Heart left ventricle (tissue), 13 donors: ENCODE measurements at regions not wholly inside any gene's neighbourhood (a gene's known extent, or its start where the extent isn't known, plus 50 kb on each side); places are given as distances from the start of the nearest gene placed in this dataset.

ENCODE experiments used
- POLR2A ChIP-seq, 2 donors: fragments of 450-650 bp; IDR thresholded peaks; one replicate each; pipeline ENCODE4 v1.6.1; 2017; ENCODE audit warnings: antibody characterized with exemption in 2 of 2, mild to moderate bottlenecking in 2 of 2, moderate library complexity in 2 of 2
- TF ChIP-seq, protein P1 (sequence below), 12 donors: fragments of 200-600 bp; sonication (generic) in 4 of 12; IDR thresholded peaks; one replicate each; pipeline versions ENCODE4 v1.5.0 to v1.8.0; 2018 to 2022; ENCODE audit warnings: antibody characterized with exemption in 12 of 12, mild to moderate bottlenecking in 5 of 12
- donor health status: ischemic (EF 13 %, LVEDD 7.1; RV severe dilation, severe dysfunction).
- donor health status: DM: no; HTN: yes; CAD: no.
- donor health status: DM: no; HTN: no; CAD: no.
- donor health status: ischemic (EF 25% LVEDD 6.9; RV normal size, moderate dysfunction).
- donor health status: ischemic (EF 25% LVEDD 5.7; RV mildly dilated, moderate dysfunction).
- donor health status: ischemic (EF 35%, LVEDD 5.7; RV mildly dilated, moderate dysfunction).
- donor health status: nonischemic (EF 11% LVEDD 7.7; RV severe dilation, severe dysfunction).
- donor health status: DM: yes; HTN: yes; CAD: no.
- donor health status: PGD.
- donor health status: ischemic (EF 29% LVEDD 5.4; RV normal size, mild dysfunction).
- donor health status: nonischemic (EF 23%, LVEDD 6.1; RV moderate dilation, normal function).

DNA sequence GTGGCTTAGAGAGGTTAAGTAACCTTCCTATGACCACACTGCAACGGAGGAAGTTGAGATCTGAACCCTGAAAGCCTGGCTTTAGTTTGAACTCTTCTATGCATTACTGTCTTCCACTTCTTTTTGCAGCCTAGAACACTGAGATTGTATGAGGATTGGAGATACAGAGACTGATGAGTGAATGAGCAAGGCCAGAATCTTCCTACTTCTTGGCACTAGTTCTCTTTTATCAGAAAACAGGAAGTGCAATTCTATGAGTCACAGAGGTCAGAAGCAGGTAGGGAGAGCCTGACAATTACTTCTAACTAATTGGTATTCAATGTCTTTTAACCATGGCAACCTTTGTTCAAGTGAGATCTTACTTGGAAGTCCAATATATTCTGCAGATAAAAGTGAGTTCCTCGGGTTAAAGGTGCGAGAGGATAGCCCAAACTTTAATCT, 219.0 kb downstream of the SHQ1 start:
- no peak for TF ChIP-seq POLR2A (IDR thresholded peaks at IDR 0.05)
- TF ChIP-seq, protein P1, sequence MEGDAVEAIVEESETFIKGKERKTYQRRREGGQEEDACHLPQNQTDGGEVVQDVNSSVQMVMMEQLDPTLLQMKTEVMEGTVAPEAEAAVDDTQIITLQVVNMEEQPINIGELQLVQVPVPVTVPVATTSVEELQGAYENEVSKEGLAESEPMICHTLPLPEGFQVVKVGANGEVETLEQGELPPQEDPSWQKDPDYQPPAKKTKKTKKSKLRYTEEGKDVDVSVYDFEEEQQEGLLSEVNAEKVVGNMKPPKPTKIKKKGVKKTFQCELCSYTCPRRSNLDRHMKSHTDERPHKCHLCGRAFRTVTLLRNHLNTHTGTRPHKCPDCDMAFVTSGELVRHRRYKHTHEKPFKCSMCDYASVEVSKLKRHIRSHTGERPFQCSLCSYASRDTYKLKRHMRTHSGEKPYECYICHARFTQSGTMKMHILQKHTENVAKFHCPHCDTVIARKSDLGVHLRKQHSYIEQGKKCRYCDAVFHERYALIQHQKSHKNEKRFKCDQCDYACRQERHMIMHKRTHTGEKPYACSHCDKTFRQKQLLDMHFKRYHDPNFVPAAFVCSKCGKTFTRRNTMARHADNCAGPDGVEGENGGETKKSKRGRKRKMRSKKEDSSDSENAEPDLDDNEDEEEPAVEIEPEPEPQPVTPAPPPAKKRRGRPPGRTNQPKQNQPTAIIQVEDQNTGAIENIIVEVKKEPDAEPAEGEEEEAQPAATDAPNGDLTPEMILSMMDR (IDR thresholded peaks at IDR 0.05) = no peak
